ENCODE measurements at regions not wholly inside any gene's neighbourhood (a gene's known extent, or its start where the extent isn't known, plus 50 kb on each side); places are given as distances from the start of the nearest gene placed in this dataset.

DNA sequence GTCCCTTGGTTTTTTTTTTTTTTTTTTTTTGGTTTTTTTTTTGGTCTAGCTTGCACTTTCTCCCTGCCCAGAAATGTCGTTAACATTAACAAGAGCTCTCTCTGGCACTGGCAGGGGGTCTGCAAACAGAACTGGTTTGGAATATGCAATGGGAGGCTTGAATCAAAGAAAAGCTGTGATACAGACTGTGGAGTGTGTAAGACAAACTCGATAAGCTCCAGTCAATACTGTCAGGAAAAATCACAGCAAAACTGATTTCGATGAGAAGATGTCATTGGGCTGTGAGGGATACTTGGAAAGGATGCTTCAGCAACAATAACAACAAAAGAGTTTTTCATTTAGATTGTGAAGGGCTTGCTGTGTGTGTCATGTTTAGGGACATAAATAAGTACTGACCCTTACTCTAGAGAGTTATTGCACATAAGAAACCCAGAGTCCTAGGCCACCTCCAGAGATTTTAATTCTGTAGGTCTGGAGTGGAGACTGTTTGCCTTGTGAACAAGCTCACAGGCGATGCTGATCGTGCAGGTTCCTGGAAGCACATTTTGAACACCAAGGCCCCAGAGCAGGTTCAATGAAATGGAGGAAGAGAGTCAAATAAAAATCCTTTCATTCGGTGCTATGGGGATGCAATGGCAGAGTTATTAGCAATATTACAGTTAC, 470.7 kb upstream of the RBFOX1 start:
- TF ChIP-seq CTCF (IDR thresholded peaks at IDR 0.05) = no peak
- TF ChIP-seq POLR2AphosphoS5 (IDR thresholded peaks at IDR 0.05) = no peak
- no peak for TF ChIP-seq EP300 (IDR thresholded peaks at IDR 0.05; ENCODE audit: low read depth)
- TF ChIP-seq POLR2A (IDR thresholded peaks at IDR 0.05) = no peak
- no peaks in the 10 kb centered on the region for H3K4me1 ChIP-seq
- H3K27me3 ChIP-seq = no peaks in the 10 kb centered on the region
- WGBS, 2 donors (ENCODE audit: low coverage in 1 of 2) = 68 to 78% methylated on average over 4 to 6 of the region's 6 CpGs
- in situ Hi-C loops (cut with MboI; ENCODE audit: low pct_ligation_motif_present in 1 of 4, low pct_unique_long_range_greater_than_20kb in 1 of 4, low sequenced_read_pairs in 3 of 4) = no loop called here
- H3K9me3 ChIP-seq = no peaks in the 10 kb centered on the region
- intact Hi-C loops (cut with DNase I; ENCODE audit: low total_unique reads) = no loop called here
- H3K4me3 ChIP-seq = no peak overlapping the region
- H3K27ac ChIP-seq = no peak overlapping the region
- H3K36me3 ChIP-seq = no peaks in the 10 kb centered on the region
- DNase-seq = no peak

GRCh38 chr16:6861135-6861814, 471.4 kb upstream of the RBFOX1 start:
- Histone ChIP-seq H3K4me1 (no peaks in the 10 kb centered on the region), H3K36me3 (no peaks in the 10 kb centered on the region), H3K4me3 (no peak overlapping the region), H3K27me3 (no peaks in the 10 kb centered on the region), H3K27ac (no peak overlapping the region), H3K9me3 (no peaks in the 10 kb centered on the region)
- TF ChIP-seq EP300 (IDR thresholded peaks at IDR 0.05; ENCODE audit: low read depth) (no peak), POLR2A (IDR thresholded peaks at IDR 0.05) (no peak), POLR2AphosphoS5 (IDR thresholded peaks at IDR 0.05) (no peak), CTCF (IDR thresholded peaks at IDR 0.05) (no peak)
- 44 to 59% methylated on average over 8 of the region's 8 CpGs for WGBS, 2 donors (ENCODE audit: low coverage in 1 of 2)
- intact Hi-C loops (cut with DNase I; ENCODE audit: low total_unique reads) (no loop called here), in situ Hi-C loops (cut with MboI; ENCODE audit: low pct_ligation_motif_present in 1 of 4, low pct_unique_long_range_greater_than_20kb in 1 of 4, low sequenced_read_pairs in 3 of 4) (no loop called here)
- no peak for DNase-seq

- no peak overlapping the region for H3K4me3 ChIP-seq
- H3K36me3 ChIP-seq = no peaks in the 10 kb centered on the region
- 66 to 71% methylated on average over 4 to 5 of the region's 5 CpGs for WGBS, 2 donors (ENCODE audit: low coverage in 1 of 2)
- TF ChIP-seq POLR2A (IDR thresholded peaks at IDR 0.05) (no peak), POLR2AphosphoS5 (IDR thresholded peaks at IDR 0.05) (no peak)
- intact Hi-C loops (cut with DNase I; ENCODE audit: low total_unique reads) (no loop called here), in situ Hi-C loops (cut with MboI; ENCODE audit: low pct_ligation_motif_present in 1 of 4, low pct_unique_long_range_greater_than_20kb in 1 of 4, low sequenced_read_pairs in 3 of 4) (no loop called here)
- no peak for DNase-seq
- H3K27me3 ChIP-seq = no peaks in the 10 kb centered on the region
- H3K9me3 ChIP-seq = no peaks in the 10 kb centered on the region
- no peak overlapping the region for H3K27ac ChIP-seq
- no peaks in the 10 kb centered on the region for H3K4me1 ChIP-seq
Observed at GRCh38 chr16:6857575-6857974, 475.1 kb upstream of the RBFOX1 start.

- TF ChIP-seq POLR2A (IDR thresholded peaks at IDR 0.05) (no peak), CTCF (IDR thresholded peaks at IDR 0.05) (no peak), EP300 (IDR thresholded peaks at IDR 0.05; ENCODE audit: low read depth) (no peak), POLR2AphosphoS5 (IDR thresholded peaks at IDR 0.05) (no peak)
- WGBS, 2 donors (ENCODE audit: low coverage in 1 of 2) = 82 to 86% methylated on average over 5 of the region's 5 CpGs
- no peaks in the 10 kb centered on the region for H3K9me3 ChIP-seq
- H3K27ac ChIP-seq = no peak overlapping the region
- H3K36me3 ChIP-seq = no peaks in the 10 kb centered on the region
- intact Hi-C loops (cut with DNase I; ENCODE audit: low total_unique reads) (no loop called here), in situ Hi-C loops (cut with MboI; ENCODE audit: low pct_ligation_motif_present in 1 of 4, low pct_unique_long_range_greater_than_20kb in 1 of 4, low sequenced_read_pairs in 3 of 4) (no loop called here)
- H3K4me1 ChIP-seq = no peaks in the 10 kb centered on the region
- H3K4me3 ChIP-seq = no peak overlapping the region
- no peaks in the 10 kb centered on the region for H3K27me3 ChIP-seq
- DNase-seq = no peak
Observed at GRCh38 chr16:6856578-6856977, 476.1 kb upstream of the RBFOX1 start.

Measured in transverse colon (tissue), 4 donors.